Endothelial cell of umbilical vein (primary cell): ENCODE measurements at regions not wholly inside any gene's neighbourhood (a gene's known extent, or its start where the extent isn't known, plus 50 kb on each side); places are given as distances from the start of the nearest gene placed in this dataset.

Experiments used
- BruUV-seq: library from RNA; stranded (reverse); fragments of 400-500 nt; replicated peaks from 2 replicates; lab custom pipeline; 2021; lab: Mats Ljungman, UMichigan
- CTCF ChIA-PET: fragments of 300-600, 350-600 bp; sonication (Branson Sonifier 250); formaldehyde crosslinking; loops from one replicate; lab custom pipeline; 2021; ENCODE audit warnings: antibody characterized with exemption, inconsistent platforms; lab: Charles Lee
- POLR2A ChIA-PET: fragments of 300-600, 350-600 bp; sonication (Branson Sonifier 250); formaldehyde crosslinking; loops from one replicate; lab custom pipeline; 2021; ENCODE audit warnings: antibody characterized with exemption, inconsistent platforms; lab: Charles Lee
- DNase-seq: peaks from one replicate; pipeline ENCODE4 v3.0.0-alpha.2; 2011; ENCODE audit warnings: low read depth, low spot score
- FAIRE-seq: peaks from 2 replicates; lab custom pipeline; 2011; peaks lifted over from hg19 to GRCh38; lab: Jason Lieb, UNC
- H2AFZ ChIP-seq: 2 replicates; pipeline ENCODE4 v1.6.0; 2012; ENCODE audit warnings: low read depth, low read length, control low read depth, inconsistent platforms
- H3K27ac ChIP-seq: 2 replicates; pipeline ENCODE4 v1.5.1; 2011; ENCODE audit warnings: low read depth, mild to moderate bottlenecking, control low read depth, low read length, moderate library complexity; ENCODE audit not compliant: insufficient read depth
- H3K27me3 ChIP-seq, 2 experiments: 2 replicates each; pipeline versions ENCODE4 v1.6.0 to v1.6.1; 2011; ENCODE audit warnings: low read length in 2 of 2, mixed read lengths in 1 of 2; ENCODE audit not compliant: control insufficient read depth in 2 of 2, insufficient read depth in 2 of 2
- H3K36me3 ChIP-seq, 2 experiments: 2 replicates in 1 of 2; 3 replicates in 1 of 2; pipeline ENCODE4 v1.5.1; 2011; ENCODE audit warnings: low read length in 2 of 2, mild to moderate bottlenecking in 1 of 2, moderate library complexity in 1 of 2; ENCODE audit not compliant: control insufficient read depth in 2 of 2, insufficient read depth in 2 of 2; ENCODE audit errors: extremely low read depth in 1 of 2
- H3K4me1 ChIP-seq: 3 replicates; pipeline ENCODE4 v1.5.1; 2011; ENCODE audit warnings: mild to moderate bottlenecking, low read length; ENCODE audit not compliant: control insufficient read depth, insufficient read depth; ENCODE audit errors: extremely low read depth
- H3K4me2 ChIP-seq: 2 replicates; pipeline ENCODE4 v1.6.1; 2011; ENCODE audit warnings: low read length, control low read depth, mixed read lengths; ENCODE audit not compliant: insufficient read depth
- H3K4me3 ChIP-seq, 3 experiments: fragments of 200-600 bp in 1 of 3; sonication (generic), shearing (Covaris generic) in 1 of 3; replicated peaks in 1 of 3; 2 replicates each; pipeline ENCODE4 v1.5.1; 2011 to 2016; ENCODE audit warnings: control low read depth in 3 of 3, low read length in 3 of 3, mild to moderate bottlenecking in 2 of 3, inconsistent platforms in 1 of 3, low read depth in 1 of 3, moderate library complexity in 1 of 3; ENCODE audit not compliant: insufficient read depth in 1 of 3
- H3K79me2 ChIP-seq: 2 replicates; pipeline ENCODE4 v1.6.0; 2012; ENCODE audit warnings: low read length, inconsistent platforms; ENCODE audit not compliant: control insufficient read depth, insufficient read depth
- H3K9ac ChIP-seq: replicated peaks from 2 replicates; pipeline ENCODE3; 2011; ENCODE audit warnings: low read length, control low read depth; ENCODE audit not compliant: insufficient read depth; ENCODE audit errors: extremely low read depth
- H3K9me1 ChIP-seq: replicated peaks from 3 replicates; pipeline ENCODE4 v1.6.0; 2011; ENCODE audit warnings: mild to moderate bottlenecking, low read length; ENCODE audit not compliant: control insufficient read depth, insufficient read depth; ENCODE audit errors: extremely low read depth
- H3K9me3 ChIP-seq: replicated peaks from 2 replicates; pipeline ENCODE4 v1.5.1; 2012; ENCODE audit warnings: low read length, inconsistent platforms; ENCODE audit not compliant: control insufficient read depth, insufficient read depth
- H4K20me1 ChIP-seq: replicated peaks from 2 replicates; pipeline ENCODE3; 2011; ENCODE audit warnings: mild to moderate bottlenecking, low read length; ENCODE audit not compliant: control insufficient read depth, insufficient read depth; ENCODE audit errors: extremely low read depth
- EZH2 ChIP-seq: IDR thresholded peaks from 2 replicates; pipeline ENCODE4 v1.6.1; 2012; ENCODE audit warnings: borderline replicate concordance, low read depth, mild to moderate bottlenecking, moderate library complexity, low read length, inconsistent platforms; ENCODE audit not compliant: severe bottlenecking
- FOS ChIP-seq: IDR thresholded peaks from 2 replicates; pipeline ENCODE4 v1.6.1; 2011; ENCODE audit warnings: mild to moderate bottlenecking, low read length, moderate library complexity, borderline replicate concordance; ENCODE audit not compliant: insufficient read depth
- GATA2 ChIP-seq: IDR thresholded peaks from 2 replicates; pipeline ENCODE4 v1.7.0; 2011; ENCODE audit warnings: low read depth, mild to moderate bottlenecking, moderate library complexity, mixed read lengths, low read length; ENCODE audit not compliant: insufficient read length, insufficient read depth
- JUN ChIP-seq: IDR thresholded peaks from 2 replicates; pipeline ENCODE4 v1.6.1; 2011; ENCODE audit warnings: borderline replicate concordance, low read depth; ENCODE audit not compliant: insufficient read length, insufficient read depth
- MYC ChIP-seq: IDR thresholded peaks from one replicate; pipeline ENCODE4 v1.6.1; 2011; ENCODE audit warnings: mild to moderate bottlenecking, low read depth, low read length
- POLR2A ChIP-seq: IDR thresholded peaks from 2 replicates; pipeline ENCODE4 v1.6.1; 2012; ENCODE audit warnings: low read depth, mild to moderate bottlenecking, control low read depth, low read length
- POLR2AphosphoS5 ChIP-seq: IDR thresholded peaks from 2 replicates; pipeline ENCODE4 v1.6.1; 2012; ENCODE audit warnings: low read depth, mild to moderate bottlenecking, control low read depth, low read length, moderate library complexity; ENCODE audit not compliant: insufficient read depth
- dilution Hi-C: fragments of 300-500 bp; cut with MboI; formaldehyde crosslinking; loops from one replicate; pipeline ENCODE4 v1.15.0; 2019; ENCODE audit warnings: low sequenced_read_pairs; ENCODE audit not compliant: extremely low pct_ligation_motif_present
- intact Hi-C: fragments of 100-400 bp; cut with micrococcal nuclease; formaldehyde crosslinking; loops from one replicate; pipeline ENCODE4 v1.10.0; 2022
- TF ChIP-seq, protein P1 (sequence below), 2 donors: IDR thresholded peaks; 1 replicate in 1 of 2; 2 replicates in 1 of 2; pipeline ENCODE4 v1.5.1; 2011; ENCODE audit warnings: low read length in 2 of 2, mild to moderate bottlenecking in 2 of 2, moderate library complexity in 2 of 2, control low read depth in 1 of 2, inconsistent platforms in 1 of 2, low read depth in 1 of 2; ENCODE audit not compliant: insufficient read depth in 1 of 2; ENCODE audit errors: extremely low read depth in 1 of 2
- TF ChIP-seq, protein P2 (sequence below): IDR thresholded peaks from 2 replicates; pipeline ENCODE4 v1.6.1; 2011; ENCODE audit not compliant: insufficient read depth, insufficient read length

DNA sequence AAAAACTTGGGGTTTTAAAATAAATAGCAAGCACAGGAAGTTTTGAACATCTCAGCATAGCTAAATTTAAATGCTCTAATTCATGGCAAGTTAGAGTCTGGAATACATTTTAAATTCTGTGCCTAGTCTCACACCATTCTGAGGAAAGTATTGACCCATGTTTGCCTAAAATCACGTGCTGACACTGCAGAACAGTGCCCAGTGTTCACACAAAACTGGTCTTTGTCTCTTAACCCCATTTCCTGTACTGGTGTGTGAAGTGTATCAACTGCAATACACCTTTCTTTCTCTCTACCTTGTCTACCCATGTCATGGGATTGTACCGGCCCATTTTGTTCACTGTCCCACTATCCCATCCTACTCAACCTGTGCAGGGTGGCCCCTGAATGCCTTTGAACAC lies 749.7 kb upstream of the POM121L12 start:
- Histone ChIP-seq H3K9ac (no peak overlapping the region), H3K36me3 (no peaks in the 10 kb centered on the region), H2AFZ (no peak overlapping the region), H3K79me2 (no peaks in the 10 kb centered on the region), H3K9me3 (no peaks in the 10 kb centered on the region), H3K27ac (no peak overlapping the region), H3K4me1 (no peaks in the 10 kb centered on the region), H4K20me1 (no peaks in the 10 kb centered on the region), H3K4me3 (no peak overlapping the region), H3K4me2 (no peak overlapping the region), H3K9me1 (no peaks in the 10 kb centered on the region), H3K27me3 (no peaks in the 10 kb centered on the region)
- TF ChIP-seq FOS (no peak), JUN (no peak), MYC (no peak), EZH2 (no peak), POLR2AphosphoS5 (no peak), GATA2 (no peak), POLR2A (no peak)
- TF ChIP-seq, protein P1, sequence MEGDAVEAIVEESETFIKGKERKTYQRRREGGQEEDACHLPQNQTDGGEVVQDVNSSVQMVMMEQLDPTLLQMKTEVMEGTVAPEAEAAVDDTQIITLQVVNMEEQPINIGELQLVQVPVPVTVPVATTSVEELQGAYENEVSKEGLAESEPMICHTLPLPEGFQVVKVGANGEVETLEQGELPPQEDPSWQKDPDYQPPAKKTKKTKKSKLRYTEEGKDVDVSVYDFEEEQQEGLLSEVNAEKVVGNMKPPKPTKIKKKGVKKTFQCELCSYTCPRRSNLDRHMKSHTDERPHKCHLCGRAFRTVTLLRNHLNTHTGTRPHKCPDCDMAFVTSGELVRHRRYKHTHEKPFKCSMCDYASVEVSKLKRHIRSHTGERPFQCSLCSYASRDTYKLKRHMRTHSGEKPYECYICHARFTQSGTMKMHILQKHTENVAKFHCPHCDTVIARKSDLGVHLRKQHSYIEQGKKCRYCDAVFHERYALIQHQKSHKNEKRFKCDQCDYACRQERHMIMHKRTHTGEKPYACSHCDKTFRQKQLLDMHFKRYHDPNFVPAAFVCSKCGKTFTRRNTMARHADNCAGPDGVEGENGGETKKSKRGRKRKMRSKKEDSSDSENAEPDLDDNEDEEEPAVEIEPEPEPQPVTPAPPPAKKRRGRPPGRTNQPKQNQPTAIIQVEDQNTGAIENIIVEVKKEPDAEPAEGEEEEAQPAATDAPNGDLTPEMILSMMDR (IDR thresholded peaks at IDR 0.05; ENCODE audit: extremely low read depth in 1 of 2, insufficient read depth in 1 of 2, low read depth in 1 of 2, low read length in 2 of 2): no peak
- TF ChIP-seq, protein P2, sequence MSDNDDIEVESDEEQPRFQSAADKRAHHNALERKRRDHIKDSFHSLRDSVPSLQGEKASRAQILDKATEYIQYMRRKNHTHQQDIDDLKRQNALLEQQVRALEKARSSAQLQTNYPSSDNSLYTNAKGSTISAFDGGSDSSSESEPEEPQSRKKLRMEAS: no peak
- dilution Hi-C loops: no loop called here
- ChIA-PET POLR2A (no interaction called here), CTCF (interaction anchor here (2.1 kb wide), 1 partner anchor 16 kb away, joined by 13 read pairs; no protein-coding TSS in a partner anchor)
- DNase-seq: no peak
- BruUV-seq: no TSS peak
- no peak for FAIRE-seq
- intact Hi-C loops: no loop called here
